OCI-LY7 (cell line): ENCODE measurements at regions not wholly inside any gene's neighbourhood (a gene's known extent, or its start where the extent isn't known, plus 50 kb on each side); places are given as distances from the start of the nearest gene placed in this dataset.

Experiments
- CTCF ChIP-seq: fragments of 200-600 bp; sonication (generic); conservative IDR thresholded peaks from 2 replicates; pipeline ENCODE4 v1.5.1; 2014; ENCODE audit warnings: mild to moderate bottlenecking, antibody characterized with exemption, low read length, moderate library complexity, mixed read lengths
- EZH2phosphoT487 ChIP-seq: fragments of 200-600 bp; sonication (generic); IDR thresholded peaks from 2 replicates; pipeline ENCODE4 v1.6.1; 2018; ENCODE audit warnings: low read depth, borderline replicate concordance, mild to moderate bottlenecking, mixed run types, antibody characterized with exemption, low read length, moderate library complexity, mixed read lengths

GRCh38 chr21:24418671-24419070 lies 1188.6 kb downstream of the MRPL39 start:
- TF ChIP-seq CTCF, result no peak
- no peak for TF ChIP-seq EZH2phosphoT487
